KG1 (cell line): ENCODE measurements at regions not wholly inside any gene's neighbourhood (a gene's known extent, or its start where the extent isn't known, plus 50 kb on each side); places are given as distances from the start of the nearest gene placed in this dataset.

ENCODE experiments used
- DNase-seq: peaks from one replicate; lab custom pipeline; 2025; lab: John Stamatoyannopoulos, UW

GRCh38 chr20:4513720-4514119 lies 172.5 kb upstream of the PRNP start:
- DNase-seq = no peak

GRCh38 chr20:4512891-4513550 lies 173.2 kb upstream of the PRNP start:
- DNase-seq = no peak

- no peak for DNase-seq
Observed at GRCh38 chr20:4511776-4512175, 174.5 kb upstream of the PRNP start.

GRCh38 chr20:4509825-4510522 lies 176.3 kb upstream of the PRNP start:
- no peak for DNase-seq

- no peak for DNase-seq
Observed at GRCh38 chr20:4508773-4509172, 177.5 kb upstream of the PRNP start.

- no peak for DNase-seq
Observed at GRCh38 chr20:4507288-4507719, 179.0 kb upstream of the PRNP start.

GRCh38 chr20:4504814-4505213 lies 181.4 kb upstream of the PRNP start:
- no peak for DNase-seq

GRCh38 chr20:4502756-4503155 lies 183.5 kb upstream of the PRNP start:
- no peak for DNase-seq

- DNase-seq = no peak
Observed at GRCh38 chr20:4493386-4493785, 192.9 kb upstream of the PRNP start.

GRCh38 chr20:4491643-4492042 lies 194.6 kb upstream of the PRNP start:
- no peak for DNase-seq

- no peak for DNase-seq
Observed at GRCh38 chr20:4490606-4491280, 195.5 kb upstream of the PRNP start.

- no peak for DNase-seq
Observed at GRCh38 chr20:4490045-4490444, 196.2 kb upstream of the PRNP start.

GRCh38 chr20:4488407-4489339 lies 197.6 kb upstream of the PRNP start:
- no peak for DNase-seq

- no peak for DNase-seq
Observed at GRCh38 chr20:4484379-4484997, 201.8 kb upstream of the PRNP start.

GRCh38 chr20:4483961-4484360 lies 202.3 kb upstream of the PRNP start:
- no peak for DNase-seq

GRCh38 chr20:4483486-4483885 lies 202.8 kb upstream of the PRNP start:
- DNase-seq = no peak

GRCh38 chr20:4480104-4480503 lies 206.2 kb upstream of the PRNP start:
- DNase-seq = no peak

GRCh38 chr20:4476903-4477500 lies 209.3 kb upstream of the PRNP start:
- no peak for DNase-seq

GRCh38 chr20:4472906-4473305 lies 213.3 kb upstream of the PRNP start:
- DNase-seq = no peak

- no peak for DNase-seq
Observed at GRCh38 chr20:4471221-4471620, 215.0 kb upstream of the PRNP start.

- DNase-seq = no peak
Observed at GRCh38 chr20:4470375-4470774, 215.9 kb upstream of the PRNP start.
